K562 (cell line): ENCODE measurements at regions not wholly inside any gene's neighbourhood (a gene's known extent, or its start where the extent isn't known, plus 50 kb on each side); places are given as distances from the start of the nearest gene placed in this dataset.

Source experiments
- ATAC-seq: fragments of 200-7000 bp; cut with Tn5 transposase; 3 replicates; pipeline ENCODE4 v1.9.1; 2020; ENCODE audit warnings: moderate library complexity
- BruUV-seq: library from RNA; stranded (reverse); fragments of 400-500 nt; replicated peaks from 2 replicates; lab custom pipeline; 2021; lab: Mats Ljungman, UMichigan
- CTCF ChIA-PET: fragments of 300-600 bp; formaldehyde crosslinking; extraction: SDS; loops from one replicate; lab custom pipeline; 2021; ENCODE audit warnings: low intra/inter-chr PET ratio; lab: Yijun Ruan, JAX
- POLR2A ChIA-PET: fragments of 300-600, 350-650 bp; sonication (Branson Sonifier 250); formaldehyde crosslinking; extraction: SDS; loops from one replicate; lab custom pipeline; 2021; ENCODE audit warnings: antibody characterized with exemption, inconsistent platforms; lab: Yijun Ruan, JAX
- DNase-seq, 4 experiments: peaks; one replicate each; pipeline versions ENCODE4 v3.0.0 to v3.0.0-alpha.2; 2011 to 2018; ENCODE audit warnings: low spot score in 3 of 4, mixed read lengths in 3 of 4; ENCODE audit errors: extremely low read depth in 1 of 4
- FAIRE-seq: peaks from 2 replicates; lab custom pipeline; 2011; peaks lifted over from hg19 to GRCh38; lab: Jason Lieb, UNC
- H2AFZ ChIP-seq: 2 replicates; pipeline ENCODE4 v1.6.0; 2011; ENCODE audit warnings: low read depth, low read length, control low read depth, inconsistent platforms
- H3K27ac ChIP-seq: fragments of 200-600 bp; 3 replicates; pipeline ENCODE4 v1.8.0; 2011; ENCODE audit warnings: low read depth, mild to moderate bottlenecking, control low read depth, inconsistent platforms, low read length, moderate library complexity, mixed read lengths; ENCODE audit errors: extremely low read depth
- H3K27me3 ChIP-seq, 2 experiments: fragments of 300-600 bp in 1 of 2; 2 replicates in 1 of 2; 3 replicates in 1 of 2; pipeline versions ENCODE4 v1.6.0 to v1.8.0; 2011; ENCODE audit warnings: inconsistent platforms in 2 of 2, low read length in 2 of 2, mild to moderate bottlenecking in 1 of 2, mixed read lengths in 1 of 2, moderate library complexity in 1 of 2; ENCODE audit not compliant: control insufficient read depth in 2 of 2, insufficient read depth in 2 of 2
- H3K36me3 ChIP-seq: fragments of 300-600 bp; 3 replicates; pipeline ENCODE4 v1.8.0; 2011; ENCODE audit warnings: mild to moderate bottlenecking, low read length, inconsistent platforms; ENCODE audit not compliant: control insufficient read depth, insufficient read depth
- H3K4me1 ChIP-seq, 2 experiments: fragments of 200-600 bp in 1 of 2; replicated peaks in 1 of 2; 2 replicates in 1 of 2; 3 replicates in 1 of 2; pipeline versions ENCODE4 v1.5.1 to v1.8.0; 2011; ENCODE audit warnings: inconsistent platforms in 2 of 2, low read length in 2 of 2, mild to moderate bottlenecking in 1 of 2, mixed read lengths in 1 of 2, moderate library complexity in 1 of 2; ENCODE audit not compliant: control insufficient read depth in 2 of 2, insufficient read depth in 2 of 2
- H3K4me2 ChIP-seq: 2 replicates; pipeline ENCODE4 v1.6.1; 2011; ENCODE audit warnings: low read length, control low read depth, inconsistent platforms, mixed read lengths; ENCODE audit not compliant: insufficient read depth
- H3K4me3 ChIP-seq: fragments of 200-600 bp; sonication (generic), shearing (Covaris generic); 2 replicates; pipeline ENCODE4 v1.5.1; 2016; ENCODE audit warnings: control low read depth, inconsistent platforms
- H3K79me2 ChIP-seq: fragments of 200-600 bp; 3 replicates; pipeline ENCODE4 v1.8.0; 2011; ENCODE audit warnings: low read length, inconsistent platforms; ENCODE audit not compliant: control insufficient read depth, insufficient read depth
- H3K9ac ChIP-seq, 2 experiments: 2 replicates each; pipeline versions ENCODE4 v1.6.0 to v1.6.1; 2011; ENCODE audit warnings: low read depth in 2 of 2, low read length in 2 of 2, control low read depth in 1 of 2, inconsistent platforms in 1 of 2, mild to moderate bottlenecking in 1 of 2, mixed read lengths in 1 of 2; ENCODE audit not compliant: insufficient read depth in 1 of 2
- H3K9me1 ChIP-seq: one replicate; pipeline ENCODE4 v1.6.0; 2011; ENCODE audit warnings: inconsistent platforms, mild to moderate bottlenecking, low read length, moderate library complexity; ENCODE audit not compliant: control insufficient read depth, insufficient read depth
- H3K9me3 ChIP-seq: replicated peaks from 2 replicates; pipeline ENCODE4 v1.5.1; 2011; ENCODE audit warnings: low read depth, low read length, inconsistent platforms; ENCODE audit not compliant: control insufficient read depth, insufficient read depth
- H4K20me1 ChIP-seq: replicated peaks from 2 replicates; pipeline ENCODE4 v1.6.1; 2011; ENCODE audit warnings: low read length, inconsistent platforms, mixed read lengths; ENCODE audit not compliant: control insufficient read depth, insufficient read depth
- MED1 ChIP-seq: sonication (generic); formaldehyde crosslinking; IDR thresholded peaks from 2 replicates; pipeline ENCODE4 v1.8.1; 2023; ENCODE audit warnings: missing genetic modification reagents, borderline replicate concordance
- NFE2 ChIP-seq: IDR thresholded peaks from 2 replicates; pipeline ENCODE4 v1.6.1; 2014; ENCODE audit warnings: antibody characterized with exemption, low read depth
- ZNF407 ChIP-seq: fragments of 450-650 bp; IDR thresholded peaks from 2 replicates; pipeline ENCODE4 v1.6.1; 2016; ENCODE audit warnings: low read depth
- WGBS: fragments of 100-300 bp; shearing (Covaris generic); methylation state at CpG from one replicate; pipeline ENCODE4 v1.1.6; 2016; ENCODE audit warnings: low coverage, mixed read lengths; ENCODE audit not compliant: insufficient coverage; ENCODE audit errors: missing lambda C conversion rate; 5-methylcytosine and 5-hydroxymethylcytosine counted together
- in situ Hi-C: fragments of 300-500 bp; cut with MboI; formaldehyde crosslinking; loops from 4 replicates; pipeline ENCODE4 v1.15.0; 2018; ENCODE audit warnings: inconsistent platforms, mixed read lengths
- intact Hi-C: fragments of 100-400 bp; cut with micrococcal nuclease; formaldehyde crosslinking; loops from 2 replicates; pipeline ENCODE4 v1.14.2; 2022
- TF ChIP-seq, protein P1 (sequence below): sonication (generic); formaldehyde crosslinking; IDR thresholded peaks from 2 replicates; pipeline ENCODE4 v1.8.1; 2023; ENCODE audit warnings: mild to moderate bottlenecking, missing genetic modification reagents
- TF ChIP-seq, protein P2 (sequence below): fragments of 450-650 bp; IDR thresholded peaks from 2 replicates; pipeline ENCODE4 v1.6.1; 2017; ENCODE audit warnings: antibody characterized with exemption, mild to moderate bottlenecking

DNA sequence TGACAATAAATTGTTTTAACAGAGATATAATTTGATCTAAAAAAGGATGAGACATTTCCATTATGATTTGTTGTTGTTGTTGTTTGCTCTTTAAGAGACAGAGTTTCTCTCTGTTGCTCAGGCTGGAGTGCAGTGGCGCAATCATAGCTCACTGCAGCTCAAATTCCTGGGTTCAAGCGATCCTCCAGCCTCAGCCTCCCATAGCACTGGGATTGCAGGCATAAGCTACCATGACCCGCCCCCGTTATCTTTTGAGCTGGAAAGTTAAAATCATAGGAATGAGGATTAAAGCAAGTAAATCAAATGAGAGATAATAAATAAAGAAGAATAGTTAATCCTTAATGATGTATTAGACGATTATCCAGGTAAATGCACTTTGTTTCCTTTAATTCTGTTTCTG lies 224.4 kb upstream of the SMIM31 start:
- H3K79me2 ChIP-seq = no peaks in the 10 kb centered on the region
- no peak overlapping the region for H3K27ac ChIP-seq
- H3K4me2 ChIP-seq = no peak overlapping the region
- ATAC-seq (no peak), FAIRE-seq (no peak), DNase-seq (no peak)
- no peaks in the 10 kb centered on the region for H3K9me1 ChIP-seq
- no peaks in the 10 kb centered on the region for H3K36me3 ChIP-seq
- H3K9ac ChIP-seq = no peak overlapping the region
- in situ Hi-C loops = no loop called here
- POLR2A ChIA-PET = no interaction called here
- no peak overlapping the region for H2AFZ ChIP-seq
- H3K4me1 ChIP-seq = no peaks in the 10 kb centered on the region
- H3K27me3 ChIP-seq = no peaks in the 10 kb centered on the region
- intact Hi-C loops = no loop called here
- H3K9me3 ChIP-seq = no peaks in the 10 kb centered on the region
- WGBS = 9% methylated on average over 5 of the region's 5 CpGs
- CTCF ChIA-PET = no interaction called here
- H3K4me3 ChIP-seq = no peak overlapping the region
- no TSS peak for BruUV-seq
- no peaks in the 10 kb centered on the region for H4K20me1 ChIP-seq
- TF ChIP-seq, protein P1, sequence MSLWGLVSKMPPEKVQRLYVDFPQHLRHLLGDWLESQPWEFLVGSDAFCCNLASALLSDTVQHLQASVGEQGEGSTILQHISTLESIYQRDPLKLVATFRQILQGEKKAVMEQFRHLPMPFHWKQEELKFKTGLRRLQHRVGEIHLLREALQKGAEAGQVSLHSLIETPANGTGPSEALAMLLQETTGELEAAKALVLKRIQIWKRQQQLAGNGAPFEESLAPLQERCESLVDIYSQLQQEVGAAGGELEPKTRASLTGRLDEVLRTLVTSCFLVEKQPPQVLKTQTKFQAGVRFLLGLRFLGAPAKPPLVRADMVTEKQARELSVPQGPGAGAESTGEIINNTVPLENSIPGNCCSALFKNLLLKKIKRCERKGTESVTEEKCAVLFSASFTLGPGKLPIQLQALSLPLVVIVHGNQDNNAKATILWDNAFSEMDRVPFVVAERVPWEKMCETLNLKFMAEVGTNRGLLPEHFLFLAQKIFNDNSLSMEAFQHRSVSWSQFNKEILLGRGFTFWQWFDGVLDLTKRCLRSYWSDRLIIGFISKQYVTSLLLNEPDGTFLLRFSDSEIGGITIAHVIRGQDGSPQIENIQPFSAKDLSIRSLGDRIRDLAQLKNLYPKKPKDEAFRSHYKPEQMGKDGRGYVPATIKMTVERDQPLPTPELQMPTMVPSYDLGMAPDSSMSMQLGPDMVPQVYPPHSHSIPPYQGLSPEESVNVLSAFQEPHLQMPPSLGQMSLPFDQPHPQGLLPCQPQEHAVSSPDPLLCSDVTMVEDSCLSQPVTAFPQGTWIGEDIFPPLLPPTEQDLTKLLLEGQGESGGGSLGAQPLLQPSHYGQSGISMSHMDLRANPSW (CRISPR knock-in tag) = no peak
- no peak for TF ChIP-seq NFE2
- TF ChIP-seq, protein P2, sequence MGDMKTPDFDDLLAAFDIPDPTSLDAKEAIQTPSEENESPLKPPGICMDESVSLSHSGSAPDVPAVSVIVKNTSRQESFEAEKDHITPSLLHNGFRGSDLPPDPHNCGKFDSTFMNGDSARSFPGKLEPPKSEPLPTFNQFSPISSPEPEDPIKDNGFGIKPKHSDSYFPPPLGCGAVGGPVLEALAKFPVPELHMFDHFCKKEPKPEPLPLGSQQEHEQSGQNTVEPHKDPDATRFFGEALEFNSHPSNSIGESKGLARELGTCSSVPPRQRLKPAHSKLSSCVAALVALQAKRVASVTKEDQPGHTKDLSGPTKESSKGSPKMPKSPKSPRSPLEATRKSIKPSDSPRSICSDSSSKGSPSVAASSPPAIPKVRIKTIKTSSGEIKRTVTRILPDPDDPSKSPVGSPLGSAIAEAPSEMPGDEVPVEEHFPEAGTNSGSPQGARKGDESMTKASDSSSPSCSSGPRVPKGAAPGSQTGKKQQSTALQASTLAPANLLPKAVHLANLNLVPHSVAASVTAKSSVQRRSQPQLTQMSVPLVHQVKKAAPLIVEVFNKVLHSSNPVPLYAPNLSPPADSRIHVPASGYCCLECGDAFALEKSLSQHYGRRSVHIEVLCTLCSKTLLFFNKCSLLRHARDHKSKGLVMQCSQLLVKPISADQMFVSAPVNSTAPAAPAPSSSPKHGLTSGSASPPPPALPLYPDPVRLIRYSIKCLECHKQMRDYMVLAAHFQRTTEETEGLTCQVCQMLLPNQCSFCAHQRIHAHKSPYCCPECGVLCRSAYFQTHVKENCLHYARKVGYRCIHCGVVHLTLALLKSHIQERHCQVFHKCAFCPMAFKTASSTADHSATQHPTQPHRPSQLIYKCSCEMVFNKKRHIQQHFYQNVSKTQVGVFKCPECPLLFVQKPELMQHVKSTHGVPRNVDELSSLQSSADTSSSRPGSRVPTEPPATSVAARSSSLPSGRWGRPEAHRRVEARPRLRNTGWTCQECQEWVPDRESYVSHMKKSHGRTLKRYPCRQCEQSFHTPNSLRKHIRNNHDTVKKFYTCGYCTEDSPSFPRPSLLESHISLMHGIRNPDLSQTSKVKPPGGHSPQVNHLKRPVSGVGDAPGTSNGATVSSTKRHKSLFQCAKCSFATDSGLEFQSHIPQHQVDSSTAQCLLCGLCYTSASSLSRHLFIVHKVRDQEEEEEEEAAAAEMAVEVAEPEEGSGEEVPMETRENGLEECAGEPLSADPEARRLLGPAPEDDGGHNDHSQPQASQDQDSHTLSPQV = no peak
- TF ChIP-seq MED1 (CRISPR knock-in tag) = no peak
- no peak for TF ChIP-seq ZNF407
